ENCODE measurements at regions not wholly inside any gene's neighbourhood (a gene's known extent, or its start where the extent isn't known, plus 50 kb on each side); places are given as distances from the start of the nearest gene placed in this dataset.

- no peaks in the 10 kb centered on the region for H3K36me3 ChIP-seq (ENCODE audit: low read depth)
- POLR2A ChIA-PET (ENCODE audit: unreplicated experiment), result no interaction called here
- H3K79me2 ChIP-seq (ENCODE audit: low read depth), result no peaks in the 10 kb centered on the region
- no peaks in the 10 kb centered on the region for H3K9me2 ChIP-seq (ENCODE audit: insufficient read depth)
- TF ChIP-seq EZH2 (IDR thresholded peaks at IDR 0.05; ENCODE audit: low read depth) (no peak), CTCF (conservative IDR thresholded peaks at IDR 0.05) (no peak)
- no peak for DNase-seq
- no peak overlapping the region for H2AFZ ChIP-seq
- H3F3A ChIP-seq (ENCODE audit: insufficient read depth, low read depth), result no peaks in the 10 kb centered on the region
- H3K27me3 ChIP-seq (ENCODE audit: insufficient read depth, low read depth), result no peaks in the 10 kb centered on the region
- no peak overlapping the region for H3K4me3 ChIP-seq
- CTCF ChIA-PET, result no interaction called here
- BruUV-seq (replicated peaks), result no TSS peak
- H3K9me3 ChIP-seq (ENCODE audit: insufficient read depth, low read depth), result no peaks in the 10 kb centered on the region
- intact Hi-C loops (cut with micrococcal nuclease; ENCODE audit: unreplicated experiment), result no loop called here
- no peaks in the 10 kb centered on the region for H3K4me1 ChIP-seq (replicated peaks; ENCODE audit: insufficient read depth)
- no peaks in the 10 kb centered on the region for H4K20me1 ChIP-seq (ENCODE audit: insufficient read depth)
- H3K27ac ChIP-seq, result no peak overlapping the region
- H3K4me2 ChIP-seq, result no peak overlapping the region
Measured at GRCh38 chr7:12812111-12812510, 124.7 kb downstream of the ARL4A start.

GRCh38 chr7:12814107-12814506 lies 126.7 kb downstream of the ARL4A start:
- no peaks in the 10 kb centered on the region for H3K4me1 ChIP-seq (replicated peaks; ENCODE audit: insufficient read depth)
- H3K4me2 ChIP-seq, result no peak overlapping the region
- no peaks in the 10 kb centered on the region for H3K36me3 ChIP-seq (ENCODE audit: low read depth)
- H3K9me3 ChIP-seq (ENCODE audit: insufficient read depth, low read depth), result no peaks in the 10 kb centered on the region
- DNase-seq, result no peak
- no peaks in the 10 kb centered on the region for H3K27me3 ChIP-seq (ENCODE audit: insufficient read depth, low read depth)
- H2AFZ ChIP-seq, result no peak overlapping the region
- no peaks in the 10 kb centered on the region for H3F3A ChIP-seq (ENCODE audit: insufficient read depth, low read depth)
- intact Hi-C loops (cut with micrococcal nuclease; ENCODE audit: unreplicated experiment), result no loop called here
- no peaks in the 10 kb centered on the region for H3K79me2 ChIP-seq (ENCODE audit: low read depth)
- ChIA-PET CTCF (no interaction called here), POLR2A (ENCODE audit: unreplicated experiment) (interaction anchor here (0.7 kb wide), 1 partner anchor 171 kb away, joined by 6 read pairs; no protein-coding TSS in a partner anchor)
- H3K9me2 ChIP-seq (ENCODE audit: insufficient read depth), result no peaks in the 10 kb centered on the region
- H4K20me1 ChIP-seq (ENCODE audit: insufficient read depth), result no peaks in the 10 kb centered on the region
- TF ChIP-seq EZH2 (IDR thresholded peaks at IDR 0.05; ENCODE audit: low read depth), result no peak
- TF ChIP-seq CTCF (conservative IDR thresholded peaks at IDR 0.05), result no peak
- no peak overlapping the region for H3K4me3 ChIP-seq
- no peak overlapping the region for H3K27ac ChIP-seq
- no TSS peak for BruUV-seq (replicated peaks)

- no peaks in the 10 kb centered on the region for H3K36me3 ChIP-seq (ENCODE audit: low read depth)
- no TSS peak for BruUV-seq (replicated peaks)
- H2AFZ ChIP-seq, result no peak overlapping the region
- no peaks in the 10 kb centered on the region for H4K20me1 ChIP-seq (ENCODE audit: insufficient read depth)
- no peaks in the 10 kb centered on the region for H3K79me2 ChIP-seq (ENCODE audit: low read depth)
- no peak for DNase-seq
- H3K27ac ChIP-seq, result no peak overlapping the region
- H3K4me1 ChIP-seq (replicated peaks; ENCODE audit: insufficient read depth), result no peaks in the 10 kb centered on the region
- H3K27me3 ChIP-seq (ENCODE audit: insufficient read depth, low read depth), result no peaks in the 10 kb centered on the region
- TF ChIP-seq EZH2 (IDR thresholded peaks at IDR 0.05; ENCODE audit: low read depth) (no peak), CTCF (conservative IDR thresholded peaks at IDR 0.05) (no peak)
- ChIA-PET CTCF (no interaction called here), POLR2A (ENCODE audit: unreplicated experiment) (no interaction called here)
- H3K9me2 ChIP-seq (ENCODE audit: insufficient read depth), result no peaks in the 10 kb centered on the region
- no peaks in the 10 kb centered on the region for H3F3A ChIP-seq (ENCODE audit: insufficient read depth, low read depth)
- intact Hi-C loops (cut with micrococcal nuclease; ENCODE audit: unreplicated experiment), result no loop called here
- no peaks in the 10 kb centered on the region for H3K9me3 ChIP-seq (ENCODE audit: insufficient read depth, low read depth)
- no peak overlapping the region for H3K4me2 ChIP-seq
- no peak overlapping the region for H3K4me3 ChIP-seq
Measured at GRCh38 chr7:12814828-12815227, 127.4 kb downstream of the ARL4A start.

Measured in PC-9 (cell line).